DOHH2 (cell line): ENCODE measurements at regions not wholly inside any gene's neighbourhood (a gene's known extent, or its start where the extent isn't known, plus 50 kb on each side); places are given as distances from the start of the nearest gene placed in this dataset.

Experiments
- H3F3A ChIP-seq: fragments of 200-600 bp; sonication (generic), shearing (Covaris generic); 2 replicates; pipeline ENCODE4 v1.6.0; 2016; ENCODE audit warnings: antibody characterized with exemption, mild to moderate bottlenecking; ENCODE audit not compliant: control insufficient read depth, insufficient read depth
- H3K27ac ChIP-seq: fragments of 200-600 bp; sonication (generic); 2 replicates; pipeline ENCODE4 v1.5.1; 2014; ENCODE audit warnings: low read depth, mild to moderate bottlenecking, low read length, moderate library complexity
- H3K27me3 ChIP-seq: fragments of 200-600 bp; sonication (generic); 2 replicates; pipeline ENCODE4 v1.6.1; 2014; ENCODE audit warnings: mild to moderate bottlenecking, low read length, mixed read lengths; ENCODE audit not compliant: control insufficient read depth
- H3K36me3 ChIP-seq: fragments of 200-600 bp; sonication (generic); 2 replicates; pipeline ENCODE4 v1.6.1; 2014; ENCODE audit warnings: mild to moderate bottlenecking, low read length, moderate library complexity, mixed read lengths; ENCODE audit not compliant: control insufficient read depth
- H3K4me1 ChIP-seq: fragments of 200-600 bp; sonication (generic); 2 replicates; pipeline ENCODE4 v1.6.1; 2014; ENCODE audit warnings: mild to moderate bottlenecking, low read length, mixed read lengths; ENCODE audit not compliant: control insufficient read depth
- H3K4me2 ChIP-seq: fragments of 200-600 bp; sonication (generic); 2 replicates; pipeline ENCODE4 v1.6.0; 2014; ENCODE audit warnings: mild to moderate bottlenecking, low read length, moderate library complexity
- H3K4me3 ChIP-seq: fragments of 200-600 bp; sonication (generic); 2 replicates; pipeline ENCODE4 v1.5.1; 2014; ENCODE audit warnings: mild to moderate bottlenecking, low read length, mixed read lengths
- H3K79me2 ChIP-seq: fragments of 200-600 bp; sonication (generic); 2 replicates; pipeline ENCODE4 v1.6.1; 2014; ENCODE audit warnings: mild to moderate bottlenecking, low read length, mixed read lengths; ENCODE audit not compliant: control insufficient read depth
- H3K9me2 ChIP-seq: fragments of 200-600 bp; sonication (generic); replicated peaks from 2 replicates; pipeline ENCODE4 v1.6.1; 2014; ENCODE audit warnings: mild to moderate bottlenecking, low read length, mixed read lengths; ENCODE audit not compliant: control insufficient read depth
- H3K9me3 ChIP-seq: fragments of 200-600 bp; sonication (generic); 2 replicates; pipeline ENCODE4 v1.6.1; 2014; ENCODE audit warnings: antibody characterized with exemption, low read length, mixed read lengths; ENCODE audit not compliant: control insufficient read depth, insufficient read depth
- H4K20me1 ChIP-seq: fragments of 200-600 bp; sonication (generic); 2 replicates; pipeline ENCODE4 v1.6.0; 2014; ENCODE audit warnings: low read depth, mild to moderate bottlenecking, antibody characterized with exemption, low read length, moderate library complexity; ENCODE audit not compliant: control insufficient read depth, insufficient read depth
- EZH2phosphoT487 ChIP-seq: fragments of 200-600 bp; sonication (generic); IDR thresholded peaks from 2 replicates; pipeline ENCODE4 v1.6.1; 2017; ENCODE audit warnings: borderline replicate concordance, mild to moderate bottlenecking, antibody characterized with exemption, low read length, moderate library complexity, mixed read lengths
- TF ChIP-seq, protein P1 (sequence below): fragments of 200-600 bp; sonication (generic); IDR thresholded peaks from one replicate; pipeline ENCODE4 v1.5.1; 2014; ENCODE audit warnings: antibody characterized with exemption, mild to moderate bottlenecking, low read depth, low read length; ENCODE audit not compliant: poor library complexity, severe bottlenecking

GRCh38 chr2:239582476-239582875, 181.7 kb upstream of the HDAC4 start:
- no peaks in the 10 kb centered on the region for H3F3A ChIP-seq
- H3K9me2 ChIP-seq, result no peaks in the 10 kb centered on the region
- no peak overlapping the region for H3K4me3 ChIP-seq
- H4K20me1 ChIP-seq, result no peaks in the 10 kb centered on the region
- H3K9me3 ChIP-seq, result no peaks in the 10 kb centered on the region
- no peak overlapping the region for H3K27ac ChIP-seq
- TF ChIP-seq, protein P1, sequence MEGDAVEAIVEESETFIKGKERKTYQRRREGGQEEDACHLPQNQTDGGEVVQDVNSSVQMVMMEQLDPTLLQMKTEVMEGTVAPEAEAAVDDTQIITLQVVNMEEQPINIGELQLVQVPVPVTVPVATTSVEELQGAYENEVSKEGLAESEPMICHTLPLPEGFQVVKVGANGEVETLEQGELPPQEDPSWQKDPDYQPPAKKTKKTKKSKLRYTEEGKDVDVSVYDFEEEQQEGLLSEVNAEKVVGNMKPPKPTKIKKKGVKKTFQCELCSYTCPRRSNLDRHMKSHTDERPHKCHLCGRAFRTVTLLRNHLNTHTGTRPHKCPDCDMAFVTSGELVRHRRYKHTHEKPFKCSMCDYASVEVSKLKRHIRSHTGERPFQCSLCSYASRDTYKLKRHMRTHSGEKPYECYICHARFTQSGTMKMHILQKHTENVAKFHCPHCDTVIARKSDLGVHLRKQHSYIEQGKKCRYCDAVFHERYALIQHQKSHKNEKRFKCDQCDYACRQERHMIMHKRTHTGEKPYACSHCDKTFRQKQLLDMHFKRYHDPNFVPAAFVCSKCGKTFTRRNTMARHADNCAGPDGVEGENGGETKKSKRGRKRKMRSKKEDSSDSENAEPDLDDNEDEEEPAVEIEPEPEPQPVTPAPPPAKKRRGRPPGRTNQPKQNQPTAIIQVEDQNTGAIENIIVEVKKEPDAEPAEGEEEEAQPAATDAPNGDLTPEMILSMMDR, result no peak
- TF ChIP-seq EZH2phosphoT487, result no peak
- no peak overlapping the region for H3K4me2 ChIP-seq
- no peaks in the 10 kb centered on the region for H3K79me2 ChIP-seq
- no peaks in the 10 kb centered on the region for H3K4me1 ChIP-seq
- H3K36me3 ChIP-seq, result no peaks in the 10 kb centered on the region
- H3K27me3 ChIP-seq, result no peaks in the 10 kb centered on the region

DNA sequence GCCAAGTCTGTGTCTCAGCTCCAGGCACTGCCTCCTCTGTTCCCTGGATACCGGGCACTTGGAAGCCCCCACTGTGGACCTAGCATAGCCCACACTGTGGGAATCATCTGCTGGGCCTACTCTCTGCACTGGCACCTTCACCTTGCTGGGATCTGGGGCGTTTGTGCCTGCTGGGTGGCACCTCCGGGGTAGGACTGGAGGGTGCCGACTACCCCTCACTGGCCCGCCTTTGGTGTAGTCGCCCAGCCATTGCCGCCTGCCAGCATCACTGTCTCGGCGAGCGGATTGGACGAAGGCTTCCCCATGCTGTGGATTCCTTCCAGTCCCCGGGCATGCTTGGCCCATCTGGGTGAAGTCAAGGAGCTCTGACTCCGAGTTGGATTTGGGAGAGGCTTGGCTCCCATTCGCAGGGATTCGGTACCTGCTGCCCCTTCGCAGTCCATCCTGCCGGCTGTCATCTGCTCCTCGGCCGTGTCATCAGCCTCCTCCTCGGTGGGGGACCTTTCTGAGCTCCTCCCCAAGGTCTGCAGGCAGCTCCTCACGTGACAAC, 180.6 kb upstream of the HDAC4 start:
- Histone ChIP-seq H3K9me3 (no peaks in the 10 kb centered on the region), H3K27ac (no peak overlapping the region), H3K4me1 (no peaks in the 10 kb centered on the region), H3K79me2 (no peaks in the 10 kb centered on the region), H3K4me3 (no peak overlapping the region), H3K4me2 (no peak overlapping the region), H3F3A (no peaks in the 10 kb centered on the region), H3K36me3 (no peaks in the 10 kb centered on the region), H4K20me1 (no peaks in the 10 kb centered on the region), H3K27me3 (no peaks in the 10 kb centered on the region), H3K9me2 (no peaks in the 10 kb centered on the region)
- no peak for TF ChIP-seq EZH2phosphoT487
- TF ChIP-seq, protein P1, result no peak

GRCh38 chr2:239580199-239580527, 179.3 kb upstream of the HDAC4 start:
- H3F3A ChIP-seq, result no peaks in the 10 kb centered on the region
- H3K79me2 ChIP-seq, result no peaks in the 10 kb centered on the region
- H3K27ac ChIP-seq, result no peak overlapping the region
- H3K27me3 ChIP-seq, result no peaks in the 10 kb centered on the region
- no peaks in the 10 kb centered on the region for H3K9me3 ChIP-seq
- no peaks in the 10 kb centered on the region for H3K36me3 ChIP-seq
- no peaks in the 10 kb centered on the region for H3K9me2 ChIP-seq
- H3K4me1 ChIP-seq, result no peaks in the 10 kb centered on the region
- H3K4me2 ChIP-seq, result no peak overlapping the region
- H3K4me3 ChIP-seq, result no peak overlapping the region
- TF ChIP-seq, protein P1, result no peak
- TF ChIP-seq EZH2phosphoT487, result no peak
- H4K20me1 ChIP-seq, result no peaks in the 10 kb centered on the region
